Heart right ventricle (tissue), 16 donors: ENCODE measurements at regions not wholly inside any gene's neighbourhood (a gene's known extent, or its start where the extent isn't known, plus 50 kb on each side); places are given as distances from the start of the nearest gene placed in this dataset.
A peak's percentile ranks its signal among the peaks of the same experiment; 100 is the strongest.

Source experiments
- ATAC-seq, 8 donors: fragments of 200-7000 bp; cut with Tn5 transposase; one replicate each; pipeline ENCODE4 v1.9.1; 2020; ENCODE audit warnings: mild to moderate bottlenecking in 8 of 8, moderate library complexity in 8 of 8, moderate number of reproducible peaks in 1 of 8
- DNase-seq, 2 donors: peaks; one replicate each; pipeline ENCODE4 v3.0.0-alpha.2; 2020
- H3K27ac ChIP-seq, 10 donors: fragments of 200-600 bp; sonication (generic) in 2 of 10; one replicate each; pipeline versions ENCODE4 v1.5.0 to v1.8.0; 2020 to 2022; ENCODE audit warnings: mild to moderate bottlenecking in 3 of 10
- H3K27me3 ChIP-seq, 7 donors: fragments of 200-600 bp; one replicate each; pipeline ENCODE4 v1.8.0; 2021 to 2022; ENCODE audit warnings: mild to moderate bottlenecking in 2 of 7
- H3K36me3 ChIP-seq, 9 donors: fragments of 200-600 bp; sonication (generic) in 1 of 9; one replicate each; pipeline versions ENCODE4 v1.5.0 to v1.8.0; 2020 to 2022; ENCODE audit warnings: mild to moderate bottlenecking in 2 of 9
- H3K4me1 ChIP-seq, 9 donors: fragments of 200-600 bp; sonication (generic) in 1 of 9; one replicate each; pipeline versions ENCODE4 v1.5.0 to v1.8.0; 2020 to 2022; ENCODE audit warnings: mild to moderate bottlenecking in 4 of 9
- H3K4me3 ChIP-seq, 10 donors: fragments of 200-600 bp; sonication (generic) in 2 of 10; one replicate each; pipeline versions ENCODE4 v1.5.0 to v1.8.0; 2020 to 2022; ENCODE audit warnings: mild to moderate bottlenecking in 7 of 10, moderate library complexity in 2 of 10
- H3K9me3 ChIP-seq, 11 donors: fragments of 200-600 bp in 10 of 11; sonication (generic) in 2 of 11; one replicate each; pipeline versions ENCODE4 v1.5.0 to v1.8.0; 2013 to 2022; ENCODE audit warnings: mild to moderate bottlenecking in 2 of 11, control low read depth in 1 of 11, moderate library complexity in 1 of 11
- WGBS, 2 donors: extraction: QIAGEN DNeasy Blood & Tissue Kit; methylation state at CpG; one replicate each; pipeline ENCODE4 v1.1.7; 2013; ENCODE audit warnings: inconsistent platforms in 1 of 2; 5-methylcytosine and 5-hydroxymethylcytosine counted together
- intact Hi-C, 10 donors: fragments of 100-400 bp; cut with DNase I; formaldehyde crosslinking; loops; one replicate each; pipeline versions ENCODE4 v1.11.1 to v1.14.2; 2022
- TF ChIP-seq, protein P1 (sequence below), 9 donors: fragments of 200-600 bp; sonication (generic) in 2 of 9; IDR thresholded peaks; one replicate each; pipeline versions ENCODE4 v1.5.0 to v1.8.0; 2021 to 2022; ENCODE audit warnings: antibody characterized with exemption in 9 of 9, mild to moderate bottlenecking in 5 of 9, moderate library complexity in 1 of 9
- donor health status: Arrhythmogenic right ventricular cardiomyopathy.
- donor health status: ischemic (EF 13 %, LVEDD 7.1; RV severe dilation, severe dysfunction).
- donor health status: healthy with polysubstance abuse.
- donor health status: DM: no; HTN: yes; CAD: no.
- donor health status: DM: no; HTN: no; CAD: no.
- donor health status: ischemic (EF 25% LVEDD 6.9; RV normal size, moderate dysfunction).
- donor health status: ischemic (EF 25% LVEDD 5.7; RV mildly dilated, moderate dysfunction).
- donor health status: healthy.
- donor health status: DM: yes; HTN: yes; CAD: no.
- donor health status: Ischemic cardiomyopathy.
- donor health status: ischemic (EF 35%, LVEDD 5.7; RV mildly dilated, moderate dysfunction).
- donor health status: nonischemic (EF 11% LVEDD 7.7; RV severe dilation, severe dysfunction).
- donor health status: DM: yes; HTN: yes; CAD: no.
- donor health status: PGD.
- donor health status: ischemic (EF 29% LVEDD 5.4; RV normal size, mild dysfunction).
- donor health status: nonischemic (EF 23%, LVEDD 6.1; RV moderate dilation, normal function).

DNA sequence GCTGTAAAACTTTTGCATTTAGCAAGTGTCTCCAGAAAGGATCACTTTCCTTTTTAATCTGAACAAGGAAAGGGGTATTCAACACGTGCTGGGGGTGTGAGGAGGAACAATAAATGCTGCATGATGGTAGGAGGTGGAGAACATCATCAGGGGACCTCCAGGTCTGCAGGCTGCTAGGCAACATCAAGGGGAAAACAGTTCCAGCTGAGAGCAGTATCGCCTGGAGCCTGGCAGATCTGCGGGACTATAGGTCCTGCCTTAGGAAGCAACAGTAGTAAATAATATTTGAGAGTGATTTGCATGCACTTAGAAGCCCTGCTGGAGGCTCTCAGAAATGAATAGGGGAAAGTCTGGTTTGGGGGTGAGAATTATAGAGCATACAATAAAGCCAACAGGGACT, 175.6 kb downstream of the SUCLG1 start:
- no peaks in the 10 kb centered on the region for H3K9me3 ChIP-seq
- WGBS, 2 donors: 34 to 44% methylated on average over 3 of the region's 3 CpGs
- no peak for ATAC-seq
- peaks cover 0 to 3% (median 0%) of the 10 kb centered on the region in 7 donors for H3K27me3 ChIP-seq
- H3K4me1 ChIP-seq: no peaks in the 10 kb centered on the region
- intact Hi-C loops: no loop called here
- TF ChIP-seq, protein P1, sequence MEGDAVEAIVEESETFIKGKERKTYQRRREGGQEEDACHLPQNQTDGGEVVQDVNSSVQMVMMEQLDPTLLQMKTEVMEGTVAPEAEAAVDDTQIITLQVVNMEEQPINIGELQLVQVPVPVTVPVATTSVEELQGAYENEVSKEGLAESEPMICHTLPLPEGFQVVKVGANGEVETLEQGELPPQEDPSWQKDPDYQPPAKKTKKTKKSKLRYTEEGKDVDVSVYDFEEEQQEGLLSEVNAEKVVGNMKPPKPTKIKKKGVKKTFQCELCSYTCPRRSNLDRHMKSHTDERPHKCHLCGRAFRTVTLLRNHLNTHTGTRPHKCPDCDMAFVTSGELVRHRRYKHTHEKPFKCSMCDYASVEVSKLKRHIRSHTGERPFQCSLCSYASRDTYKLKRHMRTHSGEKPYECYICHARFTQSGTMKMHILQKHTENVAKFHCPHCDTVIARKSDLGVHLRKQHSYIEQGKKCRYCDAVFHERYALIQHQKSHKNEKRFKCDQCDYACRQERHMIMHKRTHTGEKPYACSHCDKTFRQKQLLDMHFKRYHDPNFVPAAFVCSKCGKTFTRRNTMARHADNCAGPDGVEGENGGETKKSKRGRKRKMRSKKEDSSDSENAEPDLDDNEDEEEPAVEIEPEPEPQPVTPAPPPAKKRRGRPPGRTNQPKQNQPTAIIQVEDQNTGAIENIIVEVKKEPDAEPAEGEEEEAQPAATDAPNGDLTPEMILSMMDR (IDR thresholded peaks at IDR 0.05): no peak
- no peak overlapping the region for H3K4me3 ChIP-seq
- H3K27ac ChIP-seq: no peak overlapping the region
- H3K36me3 ChIP-seq: no peaks in the 10 kb centered on the region
- no peak for DNase-seq

- Histone ChIP-seq H3K36me3 (no peaks in the 10 kb centered on the region), H3K4me1 (no peaks in the 10 kb centered on the region), H3K27ac (no peak overlapping the region), H3K27me3 (no peaks in the 10 kb centered on the region), H3K4me3 (no peak overlapping the region), H3K9me3 (no peaks in the 10 kb centered on the region)
- 74 to 75% methylated on average over 3 of the region's 3 CpGs for WGBS, 2 donors
- intact Hi-C loops: no loop called here
- TF ChIP-seq, protein P1 (IDR thresholded peaks at IDR 0.05): no peak
- DNase-seq: no peak
- ATAC-seq: no peak
These were observed 177.6 kb downstream of the SUCLG1 start for GRCh38 chr2:84281510-84281909.

GRCh38 chr2:84280873-84281272, 178.2 kb downstream of the SUCLG1 start:
- peak in 1 of 8 donors; percentile 56 for ATAC-seq
- DNase-seq: no peak
- TF ChIP-seq, protein P1 (IDR thresholded peaks at IDR 0.05): no peak
- H3K27ac ChIP-seq: no peak overlapping the region
- intact Hi-C loops: no loop called here
- no peaks in the 10 kb centered on the region for H3K36me3 ChIP-seq
- no peak overlapping the region for H3K4me3 ChIP-seq
- H3K27me3 ChIP-seq: no peaks in the 10 kb centered on the region
- H3K4me1 ChIP-seq: no peaks in the 10 kb centered on the region
- 4 to 24% methylated on average over 1 of the region's 1 CpG for WGBS, 2 donors
- H3K9me3 ChIP-seq: no peaks in the 10 kb centered on the region

GRCh38 chr2:84278386-84278785, 180.7 kb downstream of the SUCLG1 start:
- intact Hi-C loops: no loop called here
- Histone ChIP-seq H3K4me3 (no peak overlapping the region), H3K27me3 (no peaks in the 10 kb centered on the region), H3K36me3 (no peaks in the 10 kb centered on the region), H3K9me3 (no peaks in the 10 kb centered on the region), H3K27ac (no peak overlapping the region), H3K4me1 (no peaks in the 10 kb centered on the region)
- TF ChIP-seq, protein P1 (IDR thresholded peaks at IDR 0.05): no peak
- DNase-seq (no peak), ATAC-seq (no peak)
- WGBS, 2 donors: 61% methylated on average over 2 of the region's 2 CpGs
